ENCODE measurements at regions not wholly inside any gene's neighbourhood (a gene's known extent, or its start where the extent isn't known, plus 50 kb on each side); places are given as distances from the start of the nearest gene placed in this dataset.

GRCh38 chr14:84068288-84068687, 1461.7 kb upstream of the FLRT2 start:
- Mint-ChIP-seq H3K4me1 (ENCODE audit: unreplicated experiment) (peaks cover 21% of the 10 kb centered on the region), H3K27ac (ENCODE audit: unreplicated experiment) (no peak overlapping the region), H3K27me3 (ENCODE audit: unreplicated experiment) (no peaks in the 10 kb centered on the region), H3K9me3 (ENCODE audit: unreplicated experiment) (peaks cover 3% of the 10 kb centered on the region), H3K4me3 (ENCODE audit: unreplicated experiment) (no peak overlapping the region), H3K36me3 (ENCODE audit: unreplicated experiment) (no peaks in the 10 kb centered on the region)
- TF ChIP-seq CTCF (IDR thresholded peaks at IDR 0.05), result no peak
- DNase-seq (ENCODE audit: extremely low spot score, unreplicated experiment), result no peak

GRCh38 chr14:84071061-84071460, 1458.9 kb upstream of the FLRT2 start:
- Mint-ChIP-seq H3K36me3 (ENCODE audit: unreplicated experiment) (no peaks in the 10 kb centered on the region), H3K27ac (ENCODE audit: unreplicated experiment) (no peak overlapping the region), H3K4me3 (ENCODE audit: unreplicated experiment) (no peak overlapping the region), H3K4me1 (ENCODE audit: unreplicated experiment) (no peaks in the 10 kb centered on the region), H3K27me3 (ENCODE audit: unreplicated experiment) (no peaks in the 10 kb centered on the region), H3K9me3 (ENCODE audit: unreplicated experiment) (peaks cover 3% of the 10 kb centered on the region)
- TF ChIP-seq CTCF (IDR thresholded peaks at IDR 0.05), result no peak
- DNase-seq (ENCODE audit: extremely low spot score, unreplicated experiment), result no peak

GRCh38 chr14:84074626-84075025, 1455.3 kb upstream of the FLRT2 start:
- no peak for TF ChIP-seq CTCF (IDR thresholded peaks at IDR 0.05)

GRCh38 chr14:84080944-84081343, 1449.0 kb upstream of the FLRT2 start:
- TF ChIP-seq CTCF (IDR thresholded peaks at IDR 0.05), result no peak
- H3K27ac Mint-ChIP-seq (ENCODE audit: unreplicated experiment), result no peak overlapping the region
- no peaks in the 10 kb centered on the region for H3K27me3 Mint-ChIP-seq (ENCODE audit: unreplicated experiment)
- H3K4me1 Mint-ChIP-seq (ENCODE audit: unreplicated experiment), result peaks cover 13% of the 10 kb centered on the region
- H3K9me3 Mint-ChIP-seq (ENCODE audit: unreplicated experiment), result no peaks in the 10 kb centered on the region
- DNase-seq (ENCODE audit: extremely low spot score, unreplicated experiment), result no peak
- no peak overlapping the region for H3K4me3 Mint-ChIP-seq (ENCODE audit: unreplicated experiment)
- no peaks in the 10 kb centered on the region for H3K36me3 Mint-ChIP-seq (ENCODE audit: unreplicated experiment)

More at GRCh38 chr14:84074626-84075025, 1455.3 kb upstream of the FLRT2 start:
- H3K9me3 Mint-ChIP-seq (ENCODE audit: unreplicated experiment), result peaks cover 3% of the 10 kb centered on the region
- no peak overlapping the region for H3K4me3 Mint-ChIP-seq (ENCODE audit: unreplicated experiment)
- no peak overlapping the region for H3K27ac Mint-ChIP-seq (ENCODE audit: unreplicated experiment)
- no peaks in the 10 kb centered on the region for H3K4me1 Mint-ChIP-seq (ENCODE audit: unreplicated experiment)
- no peak for DNase-seq (ENCODE audit: extremely low spot score, unreplicated experiment)
- H3K27me3 Mint-ChIP-seq (ENCODE audit: unreplicated experiment), result no peaks in the 10 kb centered on the region
- no peaks in the 10 kb centered on the region for H3K36me3 Mint-ChIP-seq (ENCODE audit: unreplicated experiment)

- no peak for DNase-seq (ENCODE audit: extremely low spot score, unreplicated experiment)
- no peak for TF ChIP-seq CTCF (IDR thresholded peaks at IDR 0.05)
- H3K27ac Mint-ChIP-seq (ENCODE audit: unreplicated experiment), result no peak overlapping the region
- H3K9me3 Mint-ChIP-seq (ENCODE audit: unreplicated experiment), result no peaks in the 10 kb centered on the region
- H3K4me1 Mint-ChIP-seq (ENCODE audit: unreplicated experiment), result peaks cover 37% of the 10 kb centered on the region
- no peaks in the 10 kb centered on the region for H3K27me3 Mint-ChIP-seq (ENCODE audit: unreplicated experiment)
- no peak overlapping the region for H3K4me3 Mint-ChIP-seq (ENCODE audit: unreplicated experiment)
- H3K36me3 Mint-ChIP-seq (ENCODE audit: unreplicated experiment), result no peaks in the 10 kb centered on the region
Observed at GRCh38 chr14:84084056-84084630, 1445.8 kb upstream of the FLRT2 start.

Measured in osteocyte (in vitro differentiated cells).